Activated naive CD4-positive, alpha-beta T cell treated with anti-CD3 and anti-CD28 coated beads, Interleukin-2, amount 50 U/mL, for 16 hours (primary cell): ENCODE measurements at regions not wholly inside any gene's neighbourhood (a gene's known extent, or its start where the extent isn't known, plus 50 kb on each side); places are given as distances from the start of the nearest gene placed in this dataset.

Experiments
- DNase-seq: peaks from one replicate; pipeline ENCODE4 v3.0.0-alpha.2; 2020

GRCh38 chr2:12126318-12126717 is 379.9 kb downstream of the LPIN1 start:
- DNase-seq: no peak

DNA sequence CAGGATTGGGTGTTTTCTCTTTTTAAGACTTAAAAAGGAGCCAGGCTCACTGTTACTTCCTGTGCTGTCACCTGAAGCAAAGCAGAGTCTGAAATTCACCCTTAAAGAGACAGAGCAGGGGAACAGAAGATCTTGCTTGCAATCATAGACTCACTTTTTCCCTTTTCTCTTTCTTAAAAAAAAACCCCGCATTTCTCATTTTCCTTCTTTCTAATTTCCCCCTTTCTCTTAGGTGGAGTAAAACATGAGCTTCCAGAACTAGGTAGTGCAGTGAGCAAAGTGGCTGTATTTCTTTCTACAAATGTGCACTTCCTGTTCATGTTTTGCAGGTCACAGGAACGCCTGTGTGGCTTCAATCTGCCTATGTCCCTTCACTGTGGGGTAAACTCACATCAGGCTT is 381.2 kb downstream of the LPIN1 start:
- no peak for DNase-seq

DNA sequence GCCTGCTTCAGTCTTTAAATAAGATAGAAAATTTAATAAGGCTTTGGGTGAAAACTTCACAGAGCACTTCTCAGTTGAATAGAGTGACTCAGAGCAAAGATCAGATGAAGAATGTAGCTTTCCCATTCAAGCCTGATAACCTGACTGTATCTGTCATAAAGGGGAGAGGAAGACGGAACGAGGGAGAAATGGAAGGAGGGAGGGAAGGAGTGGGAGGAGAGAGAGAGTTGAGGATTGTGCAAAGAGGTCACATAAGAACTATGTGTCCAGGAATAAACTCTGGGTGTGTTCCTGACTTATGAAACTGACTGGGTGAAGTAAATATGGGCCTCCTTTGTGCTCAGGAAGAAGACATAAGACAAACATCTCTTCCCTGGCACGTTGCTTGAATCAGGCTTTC is 385.5 kb downstream of the LPIN1 start:
- DNase-seq: no peak

DNA sequence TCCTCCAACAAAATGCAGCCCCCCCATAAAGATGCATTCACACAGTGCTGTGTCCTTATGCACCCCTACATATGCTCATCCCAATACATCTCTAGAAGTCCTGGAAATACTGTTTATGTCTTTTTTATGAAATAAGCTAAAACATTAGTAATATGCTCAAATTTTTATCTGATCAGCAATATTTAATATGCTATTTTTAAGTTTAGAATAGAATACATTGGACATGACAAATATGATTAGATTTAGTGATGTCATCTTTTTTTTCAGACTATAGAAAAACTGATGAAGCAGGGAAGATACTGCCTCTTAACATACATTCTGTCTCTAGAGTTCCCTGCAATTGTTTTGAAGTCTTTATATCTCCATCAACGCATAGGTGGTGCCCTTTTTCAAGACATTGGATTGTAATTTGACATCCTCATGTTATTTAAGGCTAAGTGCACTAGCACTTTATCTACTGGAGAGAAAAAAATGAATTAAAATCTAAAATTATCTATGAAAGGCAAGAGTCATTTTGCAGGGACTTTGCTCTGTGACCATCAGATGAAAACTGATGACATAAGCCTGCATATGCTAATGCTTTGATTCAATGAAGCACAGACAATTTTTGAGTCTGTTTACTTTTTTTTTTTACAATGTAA is 395.3 kb downstream of the LPIN1 start:
- no peak for DNase-seq

DNA sequence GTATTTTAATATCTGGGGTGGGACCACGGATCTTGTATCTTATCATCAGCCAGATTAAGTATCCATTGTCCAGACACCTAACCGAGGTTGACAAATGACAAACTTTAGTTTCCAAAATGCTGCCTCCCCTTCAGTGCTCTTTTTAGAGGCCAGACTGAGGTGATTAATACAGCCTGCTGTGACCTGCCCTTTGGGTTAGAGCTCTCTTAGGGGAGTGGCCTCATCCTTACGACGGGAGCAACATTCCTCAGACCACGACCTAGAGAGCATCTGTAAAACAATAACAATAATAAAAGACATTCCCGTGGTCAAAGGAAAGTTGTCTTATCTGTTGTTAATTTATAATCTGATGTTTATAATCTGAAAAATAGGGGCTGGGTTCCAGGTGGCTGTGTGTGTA is 405.3 kb downstream of the LPIN1 start:
- no peak for DNase-seq

DNA sequence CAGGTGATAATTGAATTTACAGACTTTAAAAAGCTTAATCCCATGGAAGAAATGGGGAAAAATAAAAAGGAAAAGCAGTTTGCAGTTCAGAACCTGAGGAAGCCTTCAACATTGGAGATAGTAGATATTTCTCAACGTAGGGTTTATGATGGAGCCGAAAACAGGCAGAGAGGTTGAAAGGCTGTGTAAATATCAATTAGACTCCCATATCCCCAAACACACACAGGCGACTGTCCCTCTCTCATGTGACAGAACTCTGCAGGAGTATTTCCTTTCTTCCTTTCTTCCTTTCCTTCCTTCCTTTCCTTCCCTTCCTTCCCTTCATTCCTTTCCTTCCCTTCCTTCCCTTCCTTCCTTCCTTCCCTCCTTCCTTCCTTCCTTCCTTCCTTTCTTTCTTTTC is 406.5 kb downstream of the LPIN1 start:
- no peak for DNase-seq

DNA sequence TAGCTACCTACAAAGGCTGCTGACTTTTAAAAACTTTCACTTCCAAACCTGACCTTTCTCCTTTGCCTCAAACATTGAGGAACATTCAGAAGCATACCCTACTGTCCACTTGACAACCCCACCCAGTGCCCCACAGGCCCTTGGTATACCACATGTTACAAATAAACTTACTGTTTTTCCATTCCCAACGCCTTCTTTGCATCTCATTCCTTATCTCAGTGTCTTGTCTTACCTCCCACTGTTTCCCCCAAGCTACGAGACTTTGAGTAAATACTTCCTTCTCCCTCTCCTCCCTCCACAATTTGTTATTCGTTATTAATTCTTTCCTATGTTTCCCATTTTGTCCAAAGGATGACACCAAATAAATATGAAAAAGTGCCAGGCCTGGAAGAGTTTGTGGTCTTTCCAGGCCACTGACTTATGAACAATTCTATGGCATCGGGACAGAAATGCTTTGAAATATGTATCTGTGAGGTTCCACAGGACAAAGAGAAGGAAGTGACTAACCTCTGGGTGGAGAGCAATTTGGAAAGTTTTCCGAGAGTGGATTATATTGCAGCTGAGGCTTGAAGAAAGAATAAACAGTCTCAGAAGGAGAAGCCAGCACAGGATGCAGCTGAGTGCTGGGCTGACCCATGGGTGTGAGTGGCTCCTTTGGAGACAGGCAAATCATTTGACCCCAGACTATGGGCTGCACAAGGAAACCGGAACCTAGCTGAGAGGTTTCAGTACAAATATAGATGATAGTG is 409.0 kb downstream of the LPIN1 start:
- no peak for DNase-seq

DNA sequence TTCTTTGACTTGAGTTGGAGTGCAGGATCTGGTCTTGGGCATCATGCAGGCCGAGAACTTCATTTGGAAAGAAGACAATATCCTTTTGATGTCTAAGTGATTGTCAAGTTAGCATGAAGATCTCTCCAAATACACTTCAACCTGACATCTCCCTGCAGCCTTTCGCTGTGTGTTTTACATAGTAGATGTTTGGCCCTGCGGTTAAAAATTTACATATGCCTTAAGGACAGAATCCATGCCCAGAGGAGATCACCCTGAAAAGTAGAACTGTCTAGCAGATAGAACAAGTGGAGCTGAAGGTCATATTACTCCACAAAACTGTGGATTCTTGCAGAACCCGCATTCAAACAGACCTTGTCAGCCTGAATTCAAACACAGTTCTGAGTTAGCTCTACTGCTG is 409.9 kb downstream of the LPIN1 start:
- no peak for DNase-seq

DNA sequence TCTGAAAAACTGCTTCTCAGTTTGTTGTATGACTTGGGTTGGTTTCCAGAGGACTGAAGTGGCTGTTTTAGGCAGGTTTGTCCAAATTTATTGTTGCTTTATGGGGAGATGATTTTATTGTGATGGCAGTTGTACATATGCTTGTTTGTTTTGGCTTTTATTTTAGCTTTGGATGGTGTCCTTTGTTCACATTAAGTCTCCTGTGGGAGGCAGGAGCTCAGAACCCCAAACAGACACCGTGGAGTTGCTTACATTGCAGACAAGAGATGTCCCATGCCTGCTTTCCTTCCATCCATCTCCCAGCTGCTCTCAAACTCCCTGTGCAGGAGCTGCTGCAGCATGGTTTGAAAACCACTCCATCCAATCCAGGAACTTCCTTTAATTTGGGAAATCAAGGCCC is 414.7 kb downstream of the LPIN1 start:
- DNase-seq: no peak

DNA sequence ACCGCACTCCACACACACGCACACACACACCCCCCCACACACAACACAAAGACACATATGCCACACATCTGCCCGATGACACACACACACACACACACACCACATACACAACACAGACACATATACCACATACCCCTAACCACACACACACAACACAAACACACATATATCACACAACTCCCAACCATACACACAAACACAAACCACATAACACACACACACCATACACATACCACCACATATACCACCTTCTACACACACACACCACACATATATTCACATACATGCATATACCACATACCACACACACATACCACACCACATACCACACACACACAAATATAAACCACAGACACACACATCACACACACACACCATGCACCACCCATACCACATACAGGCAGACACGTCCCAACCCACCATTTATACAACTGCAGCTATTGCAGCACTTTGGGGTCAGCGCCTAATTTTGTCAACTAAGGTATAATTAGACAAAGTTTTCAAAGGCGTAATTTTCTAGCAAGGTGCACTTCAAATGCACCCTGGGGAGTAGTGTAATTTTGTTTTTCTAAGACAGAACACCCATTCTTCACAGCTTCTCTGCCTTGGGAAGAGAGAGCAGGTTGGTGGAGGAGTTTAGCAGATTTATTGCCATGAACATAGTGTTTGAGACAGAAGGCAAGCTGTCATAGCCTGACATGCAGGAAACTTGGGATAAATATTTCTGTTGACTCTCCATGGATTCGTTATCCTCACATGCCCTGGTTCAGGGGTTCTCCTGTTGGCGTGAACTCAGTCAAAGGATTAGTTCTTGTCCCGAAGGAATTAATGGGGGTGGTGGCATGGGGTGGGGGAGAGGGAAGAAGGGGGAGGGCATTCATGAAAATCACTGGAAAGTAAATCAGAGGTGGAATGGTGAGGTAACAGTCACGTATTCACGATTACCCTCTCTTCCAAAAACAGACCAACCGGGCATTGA is 416.1 kb downstream of the LPIN1 start:
- no peak for DNase-seq

DNA sequence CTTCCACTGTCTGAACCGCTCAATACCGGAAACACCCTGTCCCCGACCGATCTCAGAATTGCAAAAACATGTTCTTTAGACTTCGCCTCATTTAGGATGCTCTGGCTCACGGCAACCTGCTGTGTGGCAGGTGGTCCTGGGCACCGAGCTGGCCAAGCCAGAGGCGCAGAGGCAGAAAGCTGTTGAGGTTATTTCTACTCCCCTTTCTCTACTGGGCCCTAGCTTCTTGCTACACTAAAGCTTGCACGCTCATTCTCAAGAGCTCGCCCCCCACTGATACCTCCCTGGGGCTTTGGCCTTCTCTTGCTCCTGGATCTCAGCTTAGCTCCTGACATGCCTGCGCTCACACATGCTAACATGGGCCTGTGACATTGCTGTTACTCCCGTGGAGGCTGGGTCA is 417.4 kb downstream of the LPIN1 start:
- DNase-seq: no peak

- DNase-seq: no peak
Observed at GRCh38 chr2:12164689-12165088, 418.3 kb downstream of the LPIN1 start.

DNA sequence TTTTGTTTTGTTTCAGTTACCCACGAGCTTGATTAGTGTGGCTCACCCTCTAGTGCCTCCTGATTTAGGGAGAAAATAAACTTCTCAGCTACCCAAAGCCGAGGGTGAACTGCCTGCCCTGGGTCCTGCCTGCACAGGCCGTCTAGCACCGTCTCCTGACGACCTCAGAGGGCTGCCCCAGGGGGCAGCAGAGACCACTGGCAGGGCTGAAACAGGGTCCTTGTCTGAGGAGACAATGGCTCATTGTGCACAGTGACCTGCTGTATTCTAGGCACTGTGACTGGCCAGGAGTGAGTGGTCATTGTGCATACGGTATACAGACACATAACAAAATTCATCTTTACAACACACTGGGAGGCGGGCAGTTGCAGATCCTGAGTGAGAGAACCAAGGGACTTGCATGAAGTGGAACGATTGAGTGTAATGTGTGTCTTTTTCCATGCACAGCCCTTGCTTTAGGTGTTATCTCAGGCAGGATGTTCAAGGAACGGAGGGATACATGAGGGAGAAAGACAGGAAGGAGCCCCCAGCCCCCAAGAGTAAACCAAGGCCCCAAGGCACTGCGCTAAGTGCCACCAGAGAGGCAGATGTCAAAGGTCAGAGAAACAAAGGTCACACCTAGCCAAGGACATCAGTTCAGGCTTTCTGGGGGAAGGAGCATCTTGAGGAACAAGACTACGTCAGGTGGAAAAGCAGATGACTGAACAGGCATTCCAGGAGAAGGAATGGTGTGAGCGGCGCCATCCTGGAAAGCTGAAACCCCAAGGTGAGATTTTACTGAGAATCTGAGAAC is 421.3 kb downstream of the LPIN1 start:
- no peak for DNase-seq

GRCh38 chr2:12168354-12168753 is 421.9 kb downstream of the LPIN1 start:
- no peak for DNase-seq

- DNase-seq: no peak
Observed at GRCh38 chr2:12168791-12169388, 422.5 kb downstream of the LPIN1 start.

DNA sequence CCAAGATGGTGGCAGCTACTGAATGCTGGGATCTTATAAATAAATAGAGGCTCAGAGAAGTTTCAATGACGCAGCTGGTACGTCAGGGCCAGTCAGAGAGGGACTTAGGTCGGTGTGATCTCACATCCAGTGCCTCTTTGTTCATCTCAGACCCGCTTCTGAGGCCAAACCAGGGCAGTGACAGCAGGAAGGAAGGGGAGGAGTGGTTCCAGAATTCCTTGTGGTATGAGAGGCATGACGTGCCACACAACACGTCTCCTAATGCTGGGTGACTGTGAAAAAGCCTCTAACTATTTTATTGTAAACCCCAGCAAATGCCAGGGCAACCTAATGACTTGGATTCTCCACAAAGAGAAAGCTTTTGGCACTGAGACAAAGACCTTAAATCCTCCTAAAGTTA is 423.3 kb downstream of the LPIN1 start:
- DNase-seq: no peak

- no peak for DNase-seq
Observed at GRCh38 chr2:12170121-12170520, 423.7 kb downstream of the LPIN1 start.

DNA sequence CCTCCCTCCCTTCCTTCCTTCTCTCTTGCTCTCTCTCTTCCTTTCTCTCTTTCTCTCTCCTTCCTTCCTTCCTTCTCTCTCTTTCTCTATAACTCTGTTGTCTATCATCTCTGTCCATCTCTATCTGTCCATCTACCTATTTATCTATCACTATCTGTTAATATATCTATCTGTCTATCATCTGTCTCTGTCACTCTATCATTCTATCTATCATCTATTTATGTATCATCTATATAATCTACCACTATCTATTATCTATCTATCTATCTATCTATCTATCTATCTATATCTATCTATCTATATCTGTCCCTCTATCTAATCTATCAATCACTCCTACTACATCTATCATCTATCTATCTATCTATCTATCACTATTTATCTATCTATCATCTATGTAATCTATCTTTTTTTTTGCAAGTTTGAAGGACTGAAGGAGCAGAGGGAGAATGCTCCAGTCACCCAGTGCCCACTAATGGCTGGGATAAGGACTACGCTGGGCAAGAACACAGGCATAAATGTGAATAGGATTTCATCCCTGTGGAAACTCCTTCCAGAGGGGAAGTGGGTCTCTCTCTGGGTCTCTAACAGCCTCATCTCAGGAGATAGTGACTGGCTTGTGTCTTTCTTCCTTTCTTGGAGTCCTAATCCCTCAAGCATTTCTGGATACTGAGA is 427.0 kb downstream of the LPIN1 start:
- no peak for DNase-seq

GRCh38 chr2:12173943-12174340 is 427.5 kb downstream of the LPIN1 start:
- DNase-seq: no peak

DNA sequence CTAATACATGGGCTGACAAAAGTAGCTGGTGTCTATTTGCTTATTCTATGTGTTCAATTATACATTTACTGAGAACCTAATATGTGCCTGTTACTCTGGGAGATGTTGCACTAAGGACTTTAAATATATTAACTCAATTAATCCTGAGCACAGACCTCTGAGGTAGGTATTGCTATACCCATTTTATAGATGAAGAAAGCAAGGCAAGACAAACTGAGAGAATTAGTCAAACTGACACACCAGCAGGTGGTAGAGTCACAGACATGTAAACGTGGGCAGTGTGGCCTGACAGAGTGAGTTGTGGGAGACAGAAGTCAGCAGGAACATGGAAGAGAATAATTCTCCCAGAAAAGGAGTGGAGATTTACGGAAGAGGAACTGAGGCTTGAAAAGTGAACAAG is 428.9 kb downstream of the LPIN1 start:
- no peak for DNase-seq

GRCh38 chr2:12176623-12177454 is 430.4 kb downstream of the LPIN1 start:
- DNase-seq: no peak
